IPS-20b (cell line): ENCODE measurements at regions not wholly inside any gene's neighbourhood (a gene's known extent, or its start where the extent isn't known, plus 50 kb on each side); places are given as distances from the start of the nearest gene placed in this dataset.

Source experiments
- H3K27ac ChIP-seq: one replicate; pipeline ENCODE4 v1.5.1; 2013; ENCODE audit warnings: low read length
- H3K27me3 ChIP-seq: 2 replicates; pipeline ENCODE4 v1.6.1; 2013; ENCODE audit warnings: mild to moderate bottlenecking, low read length, inconsistent platforms; ENCODE audit not compliant: insufficient read depth
- H3K36me3 ChIP-seq: 2 replicates; pipeline ENCODE4 v1.6.1; 2013; ENCODE audit warnings: low read depth, mild to moderate bottlenecking, inconsistent platforms, low read length, moderate library complexity; ENCODE audit not compliant: insufficient read depth
- H3K4me1 ChIP-seq: 2 replicates; pipeline ENCODE4 v1.6.1; 2013; ENCODE audit warnings: mild to moderate bottlenecking, control low read depth, inconsistent platforms, low read length, moderate library complexity; ENCODE audit not compliant: insufficient read depth
- H3K4me3 ChIP-seq: 2 replicates; pipeline ENCODE4 v1.5.1; 2013; ENCODE audit warnings: mild to moderate bottlenecking, low read length, inconsistent platforms
- H3K9ac ChIP-seq: 2 replicates; pipeline ENCODE4 v1.6.1; 2013; ENCODE audit warnings: low read depth, mild to moderate bottlenecking, inconsistent platforms, low read length, moderate library complexity
- H3K9me3 ChIP-seq: 2 replicates; pipeline ENCODE4 v1.6.1; 2013; ENCODE audit warnings: mild to moderate bottlenecking, low read depth, low read length, inconsistent platforms; ENCODE audit not compliant: insufficient read depth

DNA sequence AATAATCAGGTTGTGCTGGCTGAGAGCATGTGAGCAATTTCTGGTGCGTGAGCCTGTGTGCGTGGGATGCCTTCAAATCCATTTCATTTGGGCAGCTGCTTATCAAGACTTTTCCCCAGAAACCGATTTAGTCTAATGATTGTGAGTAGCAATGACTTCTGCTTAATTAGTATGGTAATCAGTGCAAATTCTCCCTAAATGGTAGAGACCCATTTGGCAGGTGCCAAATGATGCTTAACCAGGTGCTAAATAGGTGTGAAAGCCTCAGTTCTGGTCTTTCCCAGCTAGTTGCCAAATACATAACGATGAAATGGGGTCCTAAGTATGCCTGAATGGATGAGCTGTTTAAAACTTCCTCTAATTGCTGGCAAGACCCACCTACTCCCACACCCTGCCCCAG lies 248.4 kb upstream of the CCDC196 start:
- Histone ChIP-seq H3K4me1 (no peaks in the 10 kb centered on the region), H3K27ac (no peak overlapping the region), H3K36me3 (no peaks in the 10 kb centered on the region), H3K4me3 (no peak overlapping the region), H3K9ac (no peak overlapping the region), H3K9me3 (no peaks in the 10 kb centered on the region), H3K27me3 (no peaks in the 10 kb centered on the region; the same call in 1 of the 2 replicates)

DNA sequence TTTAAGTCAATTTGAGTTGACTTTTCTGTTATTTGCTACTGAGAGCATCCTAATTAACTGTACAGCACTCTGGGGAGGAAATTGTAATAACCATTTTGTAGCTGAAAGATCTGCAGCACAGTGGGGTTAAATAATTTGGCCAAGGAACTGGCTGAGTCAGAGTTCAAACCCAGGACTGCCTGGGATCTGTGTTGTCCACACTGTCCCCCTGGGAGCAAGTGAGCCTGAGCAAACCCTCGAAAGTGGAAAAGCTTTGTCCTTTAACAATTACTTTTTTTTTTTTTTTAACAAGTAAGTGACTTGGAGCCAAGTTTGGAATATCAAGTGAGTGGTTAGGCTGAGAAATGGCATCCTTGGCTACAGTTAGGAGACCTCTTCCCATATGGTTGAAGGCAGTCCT lies 247.2 kb upstream of the CCDC196 start:
- Histone ChIP-seq H3K4me1 (no peaks in the 10 kb centered on the region), H3K4me3 (no peak overlapping the region), H3K9me3 (no peaks in the 10 kb centered on the region), H3K27ac (no peak overlapping the region), H3K9ac (no peak overlapping the region), H3K36me3 (no peaks in the 10 kb centered on the region), H3K27me3 (no peaks in the 10 kb centered on the region; the same call in 1 of the 2 replicates)

- Histone ChIP-seq H3K4me3 (no peak overlapping the region), H3K36me3 (no peaks in the 10 kb centered on the region), H3K9ac (no peak overlapping the region), H3K9me3 (no peaks in the 10 kb centered on the region), H3K27me3 (no peaks in the 10 kb centered on the region; the same call in 1 of the 2 replicates), H3K27ac (no peak overlapping the region), H3K4me1 (peaks cover 4% of the 10 kb centered on the region; the same call in 1 of the 2 replicates)
Observed at GRCh38 chr14:66239589-66239988, 246.6 kb upstream of the CCDC196 start.

- no peaks in the 10 kb centered on the region for H3K36me3 ChIP-seq
- no peaks in the 10 kb centered on the region for H3K9me3 ChIP-seq
- no peak overlapping the region for H3K4me3 ChIP-seq
- no peak overlapping the region for H3K9ac ChIP-seq
- peaks cover 4% of the 10 kb centered on the region; the same call in 1 of the 2 replicates for H3K4me1 ChIP-seq
- H3K27ac ChIP-seq, result no peak overlapping the region
- H3K27me3 ChIP-seq, result no peaks in the 10 kb centered on the region; the same call in 1 of the 2 replicates
Observed at GRCh38 chr14:66240105-66240504, 246.1 kb upstream of the CCDC196 start.

GRCh38 chr14:66242001-66242400 lies 244.2 kb upstream of the CCDC196 start:
- Histone ChIP-seq H3K9ac (no peak overlapping the region), H3K27me3 (no peaks in the 10 kb centered on the region; the same call in 1 of the 2 replicates), H3K36me3 (no peaks in the 10 kb centered on the region)

GRCh38 chr14:66244834-66245233 lies 241.3 kb upstream of the CCDC196 start:
- peaks cover 4% of the 10 kb centered on the region; the same call in 1 of the 2 replicates for H3K4me1 ChIP-seq

More at GRCh38 chr14:66242001-66242400, 244.2 kb upstream of the CCDC196 start:
- Histone ChIP-seq H3K4me3 (no peak overlapping the region), H3K27ac (no peak overlapping the region), H3K9me3 (no peaks in the 10 kb centered on the region), H3K4me1 (peaks cover 4% of the 10 kb centered on the region; the same call in 1 of the 2 replicates)

GRCh38 chr14:66247662-66248193 lies 238.4 kb upstream of the CCDC196 start:
- H3K27me3 ChIP-seq, result no peaks in the 10 kb centered on the region
- H3K36me3 ChIP-seq, result no peaks in the 10 kb centered on the region
- H3K4me3 ChIP-seq, result no peak overlapping the region
- H3K4me1 ChIP-seq, result peaks cover 4% of the 10 kb centered on the region; the same call in 1 of the 2 replicates
- H3K9ac ChIP-seq, result no peak overlapping the region
- H3K9me3 ChIP-seq, result no peaks in the 10 kb centered on the region
- no peak overlapping the region for H3K27ac ChIP-seq

More at GRCh38 chr14:66244834-66245233, 241.3 kb upstream of the CCDC196 start:
- Histone ChIP-seq H3K4me3 (no peak overlapping the region), H3K36me3 (no peaks in the 10 kb centered on the region), H3K27me3 (no peaks in the 10 kb centered on the region), H3K9me3 (no peaks in the 10 kb centered on the region), H3K9ac (no peak overlapping the region), H3K27ac (no peak overlapping the region)

DNA sequence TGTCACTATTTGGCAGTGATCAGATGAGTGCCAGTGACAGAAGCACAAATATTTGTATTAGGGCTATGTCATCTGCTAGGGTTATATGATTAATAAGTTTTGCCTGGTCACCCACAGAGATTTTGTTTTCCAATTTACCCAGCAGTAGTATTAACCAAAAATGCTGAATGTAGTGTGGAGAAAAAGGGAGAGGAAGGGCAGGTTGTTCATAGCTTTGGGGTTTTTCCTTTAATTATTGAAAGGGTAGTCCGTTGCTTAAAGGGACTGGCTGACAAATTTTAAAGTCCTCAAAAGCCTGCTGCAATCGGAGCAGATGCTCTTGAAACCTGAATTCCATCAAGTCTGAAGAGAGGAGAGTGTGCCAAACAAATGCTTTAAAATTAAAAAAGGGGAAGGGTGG lies 237.9 kb upstream of the CCDC196 start:
- H3K27ac ChIP-seq, result no peak overlapping the region
- H3K4me1 ChIP-seq, result peaks cover 4% of the 10 kb centered on the region; the same call in 1 of the 2 replicates
- no peak overlapping the region for H3K4me3 ChIP-seq
- H3K27me3 ChIP-seq, result no peaks in the 10 kb centered on the region
- no peak overlapping the region for H3K9ac ChIP-seq
- H3K36me3 ChIP-seq, result no peaks in the 10 kb centered on the region
- H3K9me3 ChIP-seq, result no peaks in the 10 kb centered on the region

DNA sequence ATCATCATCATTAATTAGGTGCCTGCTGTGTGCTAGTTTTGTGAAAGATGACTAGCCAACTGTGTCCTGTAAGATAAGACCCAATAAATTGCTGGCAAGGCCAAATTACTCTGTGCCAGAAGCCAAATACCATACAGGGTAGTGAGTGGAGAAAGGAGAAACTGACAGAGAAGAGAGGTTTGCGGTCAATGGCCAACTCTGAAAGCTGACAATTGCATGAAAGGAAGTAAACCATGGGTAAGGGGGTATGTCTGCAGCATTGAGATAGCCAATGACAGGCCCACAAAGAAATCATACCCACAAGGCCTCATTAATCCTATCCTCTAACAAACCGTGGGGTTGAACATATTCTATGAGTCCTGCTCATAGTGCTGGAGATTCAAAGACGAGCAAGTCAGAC lies 236.6 kb upstream of the CCDC196 start:
- H3K36me3 ChIP-seq, result no peaks in the 10 kb centered on the region
- no peak overlapping the region for H3K9ac ChIP-seq
- no peak overlapping the region for H3K4me3 ChIP-seq
- no peaks in the 10 kb centered on the region for H3K27me3 ChIP-seq
- peaks cover 7% of the 10 kb centered on the region; the same call in 1 of the 2 replicates for H3K4me1 ChIP-seq
- no peaks in the 10 kb centered on the region for H3K9me3 ChIP-seq
- H3K27ac ChIP-seq, result no peak overlapping the region

GRCh38 chr14:66254038-66254437 lies 232.1 kb upstream of the CCDC196 start:
- Histone ChIP-seq H3K27me3 (no peaks in the 10 kb centered on the region), H3K36me3 (no peaks in the 10 kb centered on the region), H3K9ac (no peak overlapping the region), H3K27ac (no peak overlapping the region), H3K9me3 (no peaks in the 10 kb centered on the region), H3K4me1 (peaks cover 7% of the 10 kb centered on the region; the same call in 1 of the 2 replicates), H3K4me3 (no peak overlapping the region)

DNA sequence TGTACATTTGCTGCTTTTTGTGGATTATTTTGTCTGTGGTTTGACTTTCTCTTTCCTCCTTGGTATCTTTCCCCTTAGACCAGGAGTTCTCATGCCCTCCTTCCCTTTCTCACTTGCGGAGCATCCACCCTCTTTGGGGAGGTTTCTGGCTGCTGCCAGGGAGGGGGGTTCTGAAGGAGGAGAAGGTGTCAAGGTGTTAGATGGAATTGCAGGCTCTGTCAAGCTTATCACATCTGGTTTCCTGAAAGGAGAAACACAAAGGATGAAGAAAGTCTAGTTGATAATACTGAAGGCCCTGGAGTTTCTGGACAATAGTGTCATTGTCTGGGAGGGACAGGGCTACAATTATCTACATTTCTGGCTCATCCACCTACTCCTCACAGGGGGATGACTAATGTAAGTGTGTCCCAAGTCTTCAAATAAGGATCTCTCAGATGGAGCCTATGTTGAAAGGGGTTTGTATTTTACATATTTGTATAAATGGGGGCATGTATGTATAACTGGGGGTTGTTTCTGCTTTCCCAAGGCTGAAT lies 217.3 kb upstream of the CCDC196 start:
- Histone ChIP-seq H3K4me1 (no peaks in the 10 kb centered on the region), H3K27ac (no peak overlapping the region), H3K4me3 (no peak overlapping the region), H3K27me3 (no peaks in the 10 kb centered on the region), H3K36me3 (no peaks in the 10 kb centered on the region), H3K9ac (no peak overlapping the region), H3K9me3 (no peaks in the 10 kb centered on the region)

- Histone ChIP-seq H3K27me3 (no peaks in the 10 kb centered on the region), H3K4me3 (no peak overlapping the region), H3K36me3 (no peaks in the 10 kb centered on the region), H3K9me3 (no peaks in the 10 kb centered on the region), H3K9ac (no peak overlapping the region), H3K27ac (no peak overlapping the region), H3K4me1 (no peaks in the 10 kb centered on the region)
Observed at GRCh38 chr14:66272221-66272620, 213.9 kb upstream of the CCDC196 start.
